A549 (cell line): ENCODE measurements at regions not wholly inside any gene's neighbourhood (a gene's known extent, or its start where the extent isn't known, plus 50 kb on each side); places are given as distances from the start of the nearest gene placed in this dataset.

ENCODE experiments used
- ATAC-seq, 2 experiments: fragments of 200-7000 bp in 1 of 2; fragments of >200 bp in 1 of 2; cut with Nextera tagmentation in 1 of 2; cut with Tn5 transposase in 1 of 2; 3 replicates each; pipeline versions ENCODE4 v1.8.0 to v1.9.1; 2018 to 2020; ENCODE audit warnings: mild to moderate bottlenecking in 1 of 2, moderate library complexity in 1 of 2
- CTCF ChIA-PET: fragments of 300-600 bp; sonication (Branson Sonifier 250); formaldehyde crosslinking; extraction: SDS; loops from one replicate; lab custom pipeline; 2021; ENCODE audit warnings: antibody characterized with exemption, inconsistent platforms; lab: Yijun Ruan, JAX
- POLR2A ChIA-PET: fragments of 350-600 bp; formaldehyde crosslinking; extraction: SDS; loops from one replicate; lab custom pipeline; 2021; ENCODE audit warnings: antibody characterized with exemption, inconsistent platforms; lab: Yijun Ruan, JAX
- DNase-seq, 2 experiments: peaks; one replicate each; pipeline versions ENCODE4 v3.0.0 to v3.0.0-alpha.2; 2011 to 2016; ENCODE audit warnings: low read depth in 1 of 2, low spot score in 1 of 2
- FAIRE-seq: peaks from 2 replicates; lab custom pipeline; 2011; peaks lifted over from hg19 to GRCh38; lab: Jason Lieb, UNC
- H3K27ac ChIP-seq, 2 experiments: fragments of >200 bp; sonication (Bioruptor Twin); formaldehyde crosslinking; 3 replicates each; pipeline ENCODE4 v1.5.1; 2016 to 2017
- H3K4me1 ChIP-seq: fragments of >200 bp; sonication (Bioruptor Twin); formaldehyde crosslinking; 3 replicates; pipeline ENCODE4 v1.6.1; 2016
- H3K4me2 ChIP-seq: fragments of >200 bp; sonication (Bioruptor Twin); formaldehyde crosslinking; 3 replicates; pipeline ENCODE4 v1.6.1; 2016
- H3K4me3 ChIP-seq: fragments of >200 bp; sonication (Bioruptor Twin); formaldehyde crosslinking; 3 replicates; pipeline ENCODE4 v1.5.1; 2016
- H3K9me3 ChIP-seq: fragments of >200 bp; sonication (Bioruptor Twin); formaldehyde crosslinking; 3 replicates; pipeline ENCODE4 v1.6.1; 2016
- CBX2 ChIP-seq: fragments of 200-600 bp; sonication (generic); IDR thresholded peaks from 2 replicates; pipeline ENCODE4 v1.6.1; 2016; ENCODE audit warnings: low read depth, mild to moderate bottlenecking, borderline replicate concordance
- CBX8 ChIP-seq: fragments of 200-600 bp; sonication (generic); IDR thresholded peaks from 2 replicates; pipeline ENCODE4 v1.6.1; 2016
- CHD2 ChIP-seq: fragments of 150-350 bp; IDR thresholded peaks from 2 replicates; pipeline ENCODE4 v1.6.1; 2014; ENCODE audit warnings: low read length; ENCODE audit not compliant: partially characterized antibody
- GATA3 ChIP-seq: IDR thresholded peaks from 2 replicates; pipeline ENCODE4 v1.6.1; 2012; ENCODE audit warnings: borderline replicate concordance
- HDAC2 ChIP-seq: fragments of 200-600 bp; sonication (generic); IDR thresholded peaks from 2 replicates; pipeline ENCODE4 v1.6.1; 2016
- HEYL ChIP-seq: fragments of 250-450 bp; sonication (Bioruptor Pico); IDR thresholded peaks from 2 replicates; pipeline ENCODE4 v1.8.0; 2021; ENCODE audit warnings: mild to moderate bottlenecking, moderate library complexity
- JUN ChIP-seq, 2 experiments: fragments of >200 bp; sonication (Bioruptor Twin); formaldehyde crosslinking; IDR thresholded peaks; 2 replicates in 1 of 2; 3 replicates in 1 of 2; pipeline ENCODE4 v1.6.1; 2016 to 2017
- JUNB ChIP-seq: fragments of >200 bp; sonication (Bioruptor Twin); formaldehyde crosslinking; IDR thresholded peaks from 2 replicates; pipeline ENCODE4 v1.6.1; 2016
- KDM1A ChIP-seq: fragments of 200-600 bp; sonication (generic); IDR thresholded peaks from 2 replicates; pipeline ENCODE4 v1.6.1; 2016; ENCODE audit warnings: low read depth, mild to moderate bottlenecking
- NPAS2 ChIP-seq: fragments of 250-450 bp; sonication (Bioruptor Pico); IDR thresholded peaks from 2 replicates; pipeline ENCODE4 v1.8.0; 2022; ENCODE audit warnings: mild to moderate bottlenecking, moderate library complexity, borderline replicate concordance
- NR3C1 ChIP-seq: fragments of >200 bp; sonication (Bioruptor Twin); formaldehyde crosslinking; IDR thresholded peaks from 3 replicates; pipeline ENCODE4 v1.6.1; 2017
- PBX3 ChIP-seq: IDR thresholded peaks from 2 replicates; pipeline ENCODE4 v1.6.1; 2012
- PHF8 ChIP-seq: fragments of 200-600 bp; sonication (generic); IDR thresholded peaks from 2 replicates; pipeline ENCODE4 v1.6.1; 2016; ENCODE audit warnings: low read depth, mild to moderate bottlenecking, antibody characterized with exemption, moderate library complexity, borderline replicate concordance
- POLR2A ChIP-seq: IDR thresholded peaks from 2 replicates; pipeline ENCODE4 v1.6.1; 2012; ENCODE audit warnings: mild to moderate bottlenecking, low read length
- POLR2AphosphoS2 ChIP-seq: conservative IDR thresholded peaks from 2 replicates; pipeline ENCODE4 v1.6.1; 2012; ENCODE audit warnings: low read length, improper control_type of control experiment, inconsistent platforms
- RAD21 ChIP-seq, 2 experiments: fragments of >200 bp in 1 of 2; sonication (Bioruptor Twin) in 1 of 2; formaldehyde crosslinking in 1 of 2; IDR thresholded peaks in 1 of 2; conservative IDR thresholded peaks in 1 of 2; 2 replicates in 1 of 2; 3 replicates in 1 of 2; pipeline ENCODE4 v1.6.1; 2012 to 2018; ENCODE audit warnings: inconsistent platforms in 1 of 2
- RCOR1 ChIP-seq: fragments of 150-350 bp; IDR thresholded peaks from 2 replicates; pipeline ENCODE4 v1.6.1; 2014; ENCODE audit warnings: antibody characterized with exemption, low read length, low read depth
- SMC3 ChIP-seq: fragments of >200 bp; sonication (Bioruptor Twin); formaldehyde crosslinking; IDR thresholded peaks from 3 replicates; pipeline ENCODE4 v1.6.1; 2018; ENCODE audit warnings: inconsistent platforms
- ZC3H11A ChIP-seq: fragments of 450-650 bp; IDR thresholded peaks from 2 replicates; pipeline ENCODE4 v1.6.1; 2014; ENCODE audit warnings: antibody characterized with exemption, mild to moderate bottlenecking
- ZFP36 ChIP-seq: fragments of 450-650 bp; IDR thresholded peaks from 2 replicates; pipeline ENCODE4 v1.6.1; 2014; ENCODE audit warnings: borderline replicate concordance; ENCODE audit not compliant: partially characterized antibody
- ZNF302 ChIP-seq: fragments of 250-450 bp; sonication (Bioruptor Pico); IDR thresholded peaks from 2 replicates; pipeline ENCODE4 v1.9.0; 2021; ENCODE audit warnings: inconsistent platforms, mild to moderate bottlenecking, moderate library complexity
- ZSCAN20 ChIP-seq: fragments of 250-450 bp; sonication (Bioruptor Pico); IDR thresholded peaks from 2 replicates; pipeline ENCODE4 v1.8.0; 2022; ENCODE audit warnings: mild to moderate bottlenecking, moderate library complexity
- WGBS: methylation state at CpG from one replicate; pipeline ENCODE4 v1.1.6; 2017; ENCODE audit errors: missing lambda C conversion rate; 5-methylcytosine and 5-hydroxymethylcytosine counted together
- TF ChIP-seq, protein P1 (sequence below): fragments of >200 bp; sonication (Bioruptor Twin); formaldehyde crosslinking; IDR thresholded peaks from 3 replicates; pipeline ENCODE4 v1.6.1; 2016

GRCh38 chr2:47250586-47251403 is 74.5 kb upstream of the CALM2 start:
- ATAC-seq (peak in 1 of 2 experiments; percentile 26; a peak in 2 of 6 replicates), FAIRE-seq (no peak)
- WGBS = 78% methylated on average over 11 of the region's 11 CpGs
- TF ChIP-seq ZFP36 (no peak), SMC3 (no peak), ZC3H11A (no peak), KDM1A (no peak), PBX3 (no peak), HDAC2 (no peak)
- TF ChIP-seq, protein P1, sequence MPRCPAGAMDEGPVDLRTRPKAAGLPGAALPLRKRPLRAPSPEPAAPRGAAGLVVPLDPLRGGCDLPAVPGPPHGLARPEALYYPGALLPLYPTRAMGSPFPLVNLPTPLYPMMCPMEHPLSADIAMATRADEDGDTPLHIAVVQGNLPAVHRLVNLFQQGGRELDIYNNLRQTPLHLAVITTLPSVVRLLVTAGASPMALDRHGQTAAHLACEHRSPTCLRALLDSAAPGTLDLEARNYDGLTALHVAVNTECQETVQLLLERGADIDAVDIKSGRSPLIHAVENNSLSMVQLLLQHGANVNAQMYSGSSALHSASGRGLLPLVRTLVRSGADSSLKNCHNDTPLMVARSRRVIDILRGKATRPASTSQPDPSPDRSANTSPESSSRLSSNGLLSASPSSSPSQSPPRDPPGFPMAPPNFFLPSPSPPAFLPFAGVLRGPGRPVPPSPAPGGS = no peak
- TF ChIP-seq, all 56 proteins: peak for 0
- Histone ChIP-seq H3K9me3 (no peaks in the 10 kb centered on the region), H3K27ac (no peak overlapping the region), H3K4me1 (peaks cover 6% of the 10 kb centered on the region; the same call in 1 of the 3 replicates), H3K4me3 (no peak overlapping the region), H3K4me2 (no peak overlapping the region)
- ChIA-PET CTCF (interaction anchor here (0.7 kb wide), 1 partner anchor 269 kb away, joined by 3 read pairs; no protein-coding TSS in a partner anchor), POLR2A (no interaction called here)
- DNase-seq = no peak

GRCh38 chr2:47249931-47250330 is 73.6 kb upstream of the CALM2 start:
- WGBS = 91% methylated on average over 6 of the region's 6 CpGs
- no peak overlapping the region for H3K27ac ChIP-seq
- no peak for ATAC-seq
- DNase-seq = no peak
- no peak overlapping the region for H3K4me2 ChIP-seq
- no peaks in the 10 kb centered on the region for H3K9me3 ChIP-seq
- FAIRE-seq = no peak
- TF ChIP-seq RCOR1 = no peak
- TF ChIP-seq POLR2A = no peak
- TF ChIP-seq NR3C1 = no peak
- no peak for TF ChIP-seq CBX2
- ChIA-PET CTCF (no interaction called here), POLR2A (no interaction called here)
- peaks cover 6% of the 10 kb centered on the region; the same call in 1 of the 3 replicates for H3K4me1 ChIP-seq
- no peak overlapping the region for H3K4me3 ChIP-seq

- peaks cover 6% of the 10 kb centered on the region; the same call in 1 of the 3 replicates for H3K4me1 ChIP-seq
- no peak for TF ChIP-seq ZNF302 (CRISPR knock-in tag)
- no peak for TF ChIP-seq ZFP36
- no peak for TF ChIP-seq CHD2
- no peak for TF ChIP-seq RAD21 (conservative IDR thresholded peaks at IDR 0.05 in 1 of 2, IDR thresholded peaks at IDR 0.05 in 1 of 2)
- TF ChIP-seq HEYL = no peak
- TF ChIP-seq JUNB = no peak
- no peak for TF ChIP-seq NPAS2 (CRISPR knock-in tag)
- TF ChIP-seq JUN (IDR thresholded peaks at IDR 0.05) = no peak
- no peak for TF ChIP-seq PHF8
- TF ChIP-seq CBX8 = no peak
- TF ChIP-seq, protein P1 = no peak
- TF ChIP-seq CBX2 = no peak
- no peak for TF ChIP-seq GATA3
- TF ChIP-seq POLR2AphosphoS2 = no peak
- no peak for TF ChIP-seq ZSCAN20 (CRISPR knock-in tag)
- TF ChIP-seq, all 56 proteins: peak for 0
- H3K9me3 ChIP-seq = no peaks in the 10 kb centered on the region
- H3K27ac ChIP-seq = peak overlapping the region in 1 of 2 experiments; percentile 12; a peak in 1 of 6 replicates
- H3K4me2 ChIP-seq = no peak overlapping the region
- H3K4me3 ChIP-seq = no peak overlapping the region
- DNase-seq (no peak), ATAC-seq (peak in 1 of 2 experiments; percentile 54; a peak in 3 of 6 replicates), FAIRE-seq (peak; percentile 51)
- WGBS = 77% methylated on average over 13 of the region's 13 CpGs
- POLR2A ChIA-PET = no interaction called here
- CTCF ChIA-PET = interaction anchor here (1.1 to 1.5 kb wide), 2 partner anchors 9 to 10 kb away, joined by 3 to 7 read pairs; no protein-coding TSS in a partner anchor
These were observed 73.0 kb upstream of the CALM2 start for GRCh38 chr2:47249157-47249900.
